Ammon's horn (tissue), 1 donor: ENCODE measurements at regions not wholly inside any gene's neighbourhood (a gene's known extent, or its start where the extent isn't known, plus 50 kb on each side); places are given as distances from the start of the nearest gene placed in this dataset.

Source experiments
- DNase-seq: peaks from one replicate; pipeline ENCODE4 v3.0.0-alpha.2; 2016; ENCODE audit warnings: low spot score

GRCh38 chr5:143495821-143496275 is 92.4 kb upstream of the NR3C1 start:
- peak; percentile 13 for DNase-seq

GRCh38 chr5:143495110-143495509 is 91.6 kb upstream of the NR3C1 start:
- no peak for DNase-seq

- no peak for DNase-seq
Measured at GRCh38 chr5:143494595-143494994, 91.1 kb upstream of the NR3C1 start.

GRCh38 chr5:143494162-143494561 is 90.7 kb upstream of the NR3C1 start:
- no peak for DNase-seq

GRCh38 chr5:143492783-143493182 is 89.3 kb upstream of the NR3C1 start:
- no peak for DNase-seq

- DNase-seq = no peak
Measured at GRCh38 chr5:143491646-143492045, 88.2 kb upstream of the NR3C1 start.

- DNase-seq = no peak
Measured at GRCh38 chr5:143488381-143488780, 84.9 kb upstream of the NR3C1 start.

- no peak for DNase-seq
Measured at GRCh38 chr5:143484601-143485000, 81.1 kb upstream of the NR3C1 start.

GRCh38 chr5:143481697-143482531 is 78.4 kb upstream of the NR3C1 start:
- DNase-seq = no peak

GRCh38 chr5:143480001-143480400 is 76.5 kb upstream of the NR3C1 start:
- no peak for DNase-seq

- DNase-seq = no peak
Measured at GRCh38 chr5:143479394-143479793, 75.9 kb upstream of the NR3C1 start.

GRCh38 chr5:143476601-143477211 is 73.2 kb upstream of the NR3C1 start:
- DNase-seq = no peak

GRCh38 chr5:143474616-143475015 is 71.1 kb upstream of the NR3C1 start:
- DNase-seq = no peak

GRCh38 chr5:143473481-143473880 is 70.0 kb upstream of the NR3C1 start:
- DNase-seq = no peak

- DNase-seq = no peak
Measured at GRCh38 chr5:143472576-143472975, 69.1 kb upstream of the NR3C1 start.

- no peak for DNase-seq
Measured at GRCh38 chr5:143471666-143472464, 68.4 kb upstream of the NR3C1 start.

GRCh38 chr5:143471041-143471509 is 67.6 kb upstream of the NR3C1 start:
- no peak for DNase-seq

- DNase-seq = no peak
Measured at GRCh38 chr5:143470120-143470519, 66.6 kb upstream of the NR3C1 start.

- no peak for DNase-seq
Measured at GRCh38 chr5:143469125-143469524, 65.6 kb upstream of the NR3C1 start.

GRCh38 chr5:143466632-143467031 is 63.1 kb upstream of the NR3C1 start:
- no peak for DNase-seq

- no peak for DNase-seq
Measured at GRCh38 chr5:143464723-143465490, 61.4 kb upstream of the NR3C1 start.

GRCh38 chr5:143462431-143462830 is 58.9 kb upstream of the NR3C1 start:
- DNase-seq = no peak
